ENCODE measurements at regions not wholly inside any gene's neighbourhood (a gene's known extent, or its start where the extent isn't known, plus 50 kb on each side); places are given as distances from the start of the nearest gene placed in this dataset.

- TF ChIP-seq POLR2A (IDR thresholded peaks at IDR 0.05), result no peak
- TF ChIP-seq EP300 (IDR thresholded peaks at IDR 0.05), result no peak
- no peak for TF ChIP-seq CTCF (IDR thresholded peaks at IDR 0.05)
- no peak for TF ChIP-seq POLR2AphosphoS5 (IDR thresholded peaks at IDR 0.05)
Measured at GRCh38 chr1:63005812-63006211, 221.9 kb downstream of the ATG4C start.

Measured in suprapubic skin (tissue), 4 donors.